HEK293 (cell line): ENCODE measurements at regions not wholly inside any gene's neighbourhood (a gene's known extent, or its start where the extent isn't known, plus 50 kb on each side); places are given as distances from the start of the nearest gene placed in this dataset.

ENCODE experiments used
- CTCF ChIP-seq: fragments of 450-650 bp; formaldehyde crosslinking; IDR thresholded peaks from 2 replicates; pipeline ENCODE4 v1.5.1; 2016; ENCODE audit warnings: missing biosample characterization, missing genetic modification characterization
- PBX3 ChIP-seq: sonication (generic); formaldehyde crosslinking; IDR thresholded peaks from 2 replicates; pipeline ENCODE4 v1.8.1; 2022; ENCODE audit warnings: mild to moderate bottlenecking, moderate library complexity, missing genetic modification reagents
- ZBTB20 ChIP-seq: fragments of 450-650 bp; formaldehyde crosslinking; IDR thresholded peaks from 2 replicates; pipeline ENCODE4 v1.5.1; 2016; ENCODE audit warnings: missing biosample characterization, missing genetic modification characterization
- ZNF366 ChIP-seq: fragments of 450-650 bp; formaldehyde crosslinking; conservative IDR thresholded peaks from 2 replicates; pipeline ENCODE4 v1.5.1; 2016; ENCODE audit warnings: missing biosample characterization, missing genetic modification characterization
- ZNF707 ChIP-seq: fragments of 450-650 bp; formaldehyde crosslinking; IDR thresholded peaks from 2 replicates; pipeline ENCODE4 v1.5.1; 2016; ENCODE audit warnings: missing biosample characterization, missing genetic modification characterization

- TF ChIP-seq PBX3 (CRISPR knock-in tag) (no peak), CTCF (tag by site-specific recombination) (no peak), ZNF366 (tag by site-specific recombination) (no peak), ZNF707 (tag by site-specific recombination) (no peak), ZBTB20 (no peak)
Observed at GRCh38 chr5:161058781-161059180, 206.8 kb upstream of the ATP10B start.
